ENCODE measurements at regions not wholly inside any gene's neighbourhood (a gene's known extent, or its start where the extent isn't known, plus 50 kb on each side); places are given as distances from the start of the nearest gene placed in this dataset.
A peak's percentile ranks its signal among the peaks of the same experiment; 100 is the strongest.

DNA sequence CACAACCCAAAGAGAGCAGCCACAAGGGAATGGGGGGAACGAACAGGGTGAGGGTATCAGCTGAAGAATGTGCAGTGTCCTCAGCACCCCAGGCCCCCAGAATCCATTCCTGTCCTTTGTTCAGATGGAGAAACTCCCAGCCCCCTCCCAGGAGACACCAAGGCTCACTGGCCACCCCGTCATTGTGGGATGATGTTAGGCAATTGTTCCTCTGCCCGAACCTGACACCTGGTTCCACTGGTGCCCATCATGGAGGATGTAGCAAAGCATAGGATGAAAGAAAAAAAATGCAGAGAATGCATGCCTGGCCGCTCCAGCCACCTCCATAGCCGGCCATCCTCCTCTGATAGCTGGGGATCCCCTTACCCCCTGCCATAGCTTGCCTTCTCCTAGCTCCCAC is 197.3 kb upstream of the TWIST2 start:
- no peak for DNase-seq (ENCODE audit: low read depth)

GRCh38 chr2:238651306-238652052 is 196.4 kb upstream of the TWIST2 start:
- DNase-seq (ENCODE audit: low read depth) = no peak

DNA sequence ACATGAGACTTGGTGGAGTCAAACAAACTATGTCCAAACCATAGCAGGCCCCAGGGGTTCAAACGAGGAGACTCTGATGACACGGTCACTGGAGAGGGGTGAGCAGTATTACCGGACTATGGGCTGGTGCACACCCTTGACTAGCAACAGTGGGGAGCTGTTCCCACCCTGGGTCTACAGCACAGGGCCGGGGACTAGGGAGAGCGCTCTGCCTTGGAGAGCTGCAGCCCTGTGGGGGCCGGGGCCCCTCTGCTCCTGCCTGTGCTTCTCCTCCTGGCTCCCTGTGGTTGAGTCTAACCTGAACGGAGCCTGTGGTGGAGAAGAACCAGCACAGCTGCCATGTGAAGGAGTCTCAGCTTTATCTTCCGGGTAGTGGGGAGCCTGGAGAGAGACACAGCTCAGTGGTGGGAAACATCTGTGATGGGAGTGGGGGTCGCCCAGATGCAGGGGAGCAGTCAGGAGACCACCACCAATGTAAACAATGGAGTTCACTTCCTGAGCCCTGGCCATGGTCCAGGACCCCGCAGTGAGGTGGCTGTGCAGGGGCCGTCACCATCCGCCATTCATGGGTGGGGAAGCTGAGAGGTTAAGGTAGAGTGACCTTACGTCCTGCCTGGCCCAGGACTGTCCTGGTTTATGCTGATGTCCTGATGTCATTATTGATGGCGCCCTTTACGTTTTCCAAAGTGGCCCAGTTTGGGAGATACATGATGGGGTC is 195.7 kb upstream of the TWIST2 start:
- DNase-seq (ENCODE audit: low read depth) = no peak

GRCh38 chr2:238652771-238653157 is 195.1 kb upstream of the TWIST2 start:
- DNase-seq (ENCODE audit: low read depth) = no peak

DNA sequence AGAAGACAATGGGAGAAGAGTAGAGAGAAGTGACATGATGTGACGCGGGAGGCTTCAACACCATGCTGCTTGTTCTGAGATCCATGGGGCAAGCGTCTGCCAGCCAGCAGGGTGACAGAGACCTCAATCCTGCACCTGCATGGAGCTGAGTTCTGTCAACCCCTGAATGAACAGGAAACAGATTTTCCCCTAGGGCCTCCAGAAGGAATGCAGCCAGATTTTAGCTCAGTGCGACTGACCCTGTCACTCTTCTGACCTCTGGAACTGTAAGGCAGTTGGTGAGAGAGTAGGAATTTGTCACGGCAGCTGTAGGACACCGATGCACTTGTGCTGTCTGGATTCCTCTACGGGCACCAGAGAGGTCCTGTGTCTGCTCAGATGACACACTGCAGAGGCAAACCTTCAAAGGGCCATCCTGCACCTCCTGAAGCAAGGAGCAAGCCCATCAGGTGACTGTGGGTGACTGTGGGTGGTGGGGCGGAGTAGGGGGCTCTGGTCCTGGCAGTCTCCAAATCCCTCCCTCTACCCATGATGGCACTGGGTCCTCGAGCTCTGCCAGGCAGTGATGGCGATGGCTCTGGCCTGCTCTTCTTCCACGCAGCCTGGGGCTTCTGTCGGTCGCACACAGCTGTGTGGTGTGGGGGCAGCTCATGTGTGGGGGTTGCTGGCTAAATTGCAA is 194.3 kb upstream of the TWIST2 start:
- DNase-seq (ENCODE audit: low read depth) = no peak

- DNase-seq (ENCODE audit: low read depth) = no peak
Measured at GRCh38 chr2:238654479-238655197, 193.2 kb upstream of the TWIST2 start.

DNA sequence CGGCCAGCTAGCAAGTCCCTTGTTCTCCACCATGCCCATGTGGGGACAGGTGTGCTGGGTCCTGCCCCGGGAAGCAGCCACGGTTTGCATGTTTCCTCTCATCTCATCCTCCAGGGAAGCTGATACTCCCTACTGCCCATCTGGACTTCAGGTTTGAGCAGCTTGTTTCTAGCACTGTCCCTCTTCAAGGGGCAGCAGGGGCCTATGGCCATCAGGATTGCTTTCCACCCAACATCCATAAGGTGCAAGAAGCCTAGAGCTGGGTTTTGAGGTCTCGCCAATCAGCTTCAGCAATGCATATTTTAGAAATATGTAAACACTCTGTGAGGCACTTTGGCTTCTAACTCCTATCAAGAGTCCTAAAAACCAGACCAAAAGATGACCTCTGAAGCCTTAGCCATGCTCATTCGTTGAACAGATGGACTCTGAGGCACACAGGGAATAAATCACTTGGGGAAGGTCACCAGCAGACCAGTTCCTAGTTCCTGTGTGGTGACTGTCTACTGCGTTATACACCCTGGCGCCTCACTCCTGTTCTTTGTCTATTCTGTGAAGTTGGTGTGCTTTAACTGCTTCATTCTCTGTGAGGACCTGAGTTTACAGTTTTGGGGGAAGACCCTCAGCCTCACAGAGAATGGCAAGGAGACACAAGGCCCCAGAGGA is 192.6 kb upstream of the TWIST2 start:
- no peak for DNase-seq (ENCODE audit: low read depth)

DNA sequence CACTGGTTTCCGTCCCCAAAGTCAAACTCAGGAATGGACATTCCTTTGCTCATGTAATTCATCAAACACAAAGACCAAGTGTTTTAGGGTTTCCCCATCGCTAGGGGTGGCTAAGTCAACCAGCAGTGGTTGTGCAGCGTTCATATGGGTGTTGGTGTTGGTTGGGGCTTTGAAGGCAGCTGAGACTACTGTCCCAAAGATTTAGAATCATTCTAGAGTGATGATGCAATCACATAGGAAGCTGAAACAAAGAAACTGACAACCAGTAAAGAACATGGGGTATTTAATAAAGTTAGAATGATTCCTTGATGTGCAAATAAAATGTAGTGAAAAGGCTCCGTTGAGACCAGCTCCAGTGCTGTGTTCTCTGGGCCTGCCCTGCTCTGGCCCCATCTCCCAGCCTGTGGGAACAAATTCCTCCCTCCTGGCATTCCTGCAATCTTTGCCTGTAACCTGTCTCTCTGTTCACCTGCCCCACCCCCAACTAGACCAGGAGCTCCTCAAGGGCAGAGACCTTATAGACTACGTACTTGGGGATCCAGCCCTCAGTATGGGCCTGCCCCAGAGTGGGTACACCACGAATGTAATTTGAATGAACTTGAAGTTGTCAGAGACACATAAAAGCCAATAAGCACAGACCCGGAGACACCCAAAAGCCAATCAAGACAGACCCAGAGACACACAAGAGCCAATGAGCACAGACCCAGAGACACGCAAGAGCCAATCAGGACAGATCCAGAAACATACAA is 191.7 kb upstream of the TWIST2 start:
- peak; percentile 33 for DNase-seq (ENCODE audit: low read depth)

- peak; percentile 73 for DNase-seq (ENCODE audit: low read depth)
Measured at GRCh38 chr2:238657132-238658053, 190.5 kb upstream of the TWIST2 start.

- DNase-seq (ENCODE audit: low read depth) = no peak
Measured at GRCh38 chr2:238658054-238658407, 189.9 kb upstream of the TWIST2 start.

DNA sequence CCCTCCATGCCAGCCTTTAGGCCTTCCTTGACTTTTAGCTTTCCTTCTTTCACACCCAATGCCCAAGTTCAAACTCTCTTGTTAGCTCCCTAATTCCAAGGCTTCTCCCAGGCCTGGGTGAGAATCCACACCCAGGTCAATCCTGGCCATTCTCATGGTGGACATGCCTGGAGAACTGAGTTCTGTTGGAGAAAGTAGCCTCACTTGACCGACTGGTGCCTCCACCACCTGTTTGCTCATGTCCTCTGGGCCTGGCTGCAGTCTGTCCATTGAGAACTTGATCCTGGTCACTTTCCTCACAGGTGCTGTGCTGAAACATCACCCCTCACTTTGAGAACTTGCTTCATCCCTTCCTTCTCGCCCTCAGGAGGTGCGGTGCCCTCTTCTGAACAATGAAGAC is 189.1 kb upstream of the TWIST2 start:
- no peak for DNase-seq (ENCODE audit: low read depth)

- no peak for DNase-seq (ENCODE audit: low read depth)
Measured at GRCh38 chr2:238659231-238659630, 188.7 kb upstream of the TWIST2 start.

GRCh38 chr2:238663586-238663985 is 184.3 kb upstream of the TWIST2 start:
- DNase-seq (ENCODE audit: low read depth) = no peak

DNA sequence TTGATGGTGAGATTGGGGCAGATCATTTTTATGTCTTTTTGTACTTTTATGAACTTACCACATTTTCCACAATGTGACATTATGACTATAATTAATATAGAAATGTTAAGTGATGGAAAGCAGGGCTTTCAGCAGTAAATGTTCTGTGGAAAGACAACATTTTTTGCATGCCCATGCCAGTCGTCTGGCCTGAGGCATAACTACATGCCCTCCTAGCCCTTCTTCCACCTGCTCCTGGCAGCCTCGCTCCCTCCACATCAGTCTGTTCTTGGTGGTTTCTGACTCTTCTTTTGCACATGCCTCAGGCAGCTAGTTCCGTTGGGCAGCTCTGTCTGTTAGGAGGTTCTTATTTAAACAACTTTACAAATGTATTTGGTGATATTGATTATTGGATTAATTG is 182.0 kb upstream of the TWIST2 start:
- no peak for DNase-seq (ENCODE audit: low read depth)

DNA sequence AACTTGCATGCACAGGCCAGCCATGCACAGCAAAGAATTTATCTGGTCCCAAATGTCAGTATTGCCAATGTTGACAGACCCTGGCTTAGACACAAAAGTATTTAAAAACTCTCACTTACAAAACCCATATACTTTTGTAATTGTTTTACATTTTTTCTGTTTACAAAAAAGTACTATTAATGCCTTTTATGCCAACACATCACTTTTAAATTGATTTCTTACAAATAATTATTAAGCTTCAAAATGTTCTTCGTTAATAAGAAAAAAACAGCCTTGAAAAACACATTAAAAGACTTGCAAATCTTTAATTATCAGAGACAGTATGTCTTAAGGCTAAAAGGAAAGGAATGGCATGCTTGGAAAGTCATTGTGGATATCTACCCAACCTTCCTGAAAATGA is 181.3 kb upstream of the TWIST2 start:
- DNase-seq (ENCODE audit: low read depth) = no peak

- no peak for DNase-seq (ENCODE audit: low read depth)
Measured at GRCh38 chr2:238667008-238667407, 180.9 kb upstream of the TWIST2 start.

GRCh38 chr2:238667639-238668038 is 180.2 kb upstream of the TWIST2 start:
- DNase-seq (ENCODE audit: low read depth) = no peak

- no peak for DNase-seq (ENCODE audit: low read depth)
Measured at GRCh38 chr2:238668426-238668825, 179.5 kb upstream of the TWIST2 start.

DNA sequence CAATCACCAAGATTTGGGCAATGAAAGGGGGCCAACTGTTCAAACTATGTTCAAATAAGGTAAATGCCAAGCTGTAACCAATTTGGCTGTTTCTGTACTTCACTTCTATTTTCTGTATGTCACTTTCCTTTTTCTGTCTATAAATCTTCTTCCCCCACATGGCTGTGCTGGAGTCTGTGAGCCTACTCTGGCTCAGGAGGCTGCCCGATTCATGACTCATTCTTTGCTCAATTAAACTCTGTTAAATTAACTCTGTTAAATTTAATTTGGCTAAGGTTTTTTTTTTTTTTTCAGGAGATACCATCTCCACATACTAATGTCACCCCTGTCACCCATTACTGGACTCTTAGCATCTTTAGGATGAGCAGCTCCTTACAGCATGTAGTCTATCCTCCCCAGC is 178.8 kb upstream of the TWIST2 start:
- no peak for DNase-seq (ENCODE audit: low read depth)

All from myocyte (in vitro differentiated cells).